OCI-LY7 (cell line): ENCODE measurements at regions not wholly inside any gene's neighbourhood (a gene's known extent, or its start where the extent isn't known, plus 50 kb on each side); places are given as distances from the start of the nearest gene placed in this dataset.

ENCODE experiments used
- EZH2phosphoT487 ChIP-seq: fragments of 200-600 bp; sonication (generic); IDR thresholded peaks from 2 replicates; pipeline ENCODE4 v1.6.1; 2018; ENCODE audit warnings: low read depth, borderline replicate concordance, mild to moderate bottlenecking, mixed run types, antibody characterized with exemption, low read length, moderate library complexity, mixed read lengths
- TF ChIP-seq, protein P1 (sequence below): fragments of 200-600 bp; sonication (generic); conservative IDR thresholded peaks from 2 replicates; pipeline ENCODE4 v1.5.1; 2014; ENCODE audit warnings: mild to moderate bottlenecking, antibody characterized with exemption, low read length, moderate library complexity, mixed read lengths

DNA sequence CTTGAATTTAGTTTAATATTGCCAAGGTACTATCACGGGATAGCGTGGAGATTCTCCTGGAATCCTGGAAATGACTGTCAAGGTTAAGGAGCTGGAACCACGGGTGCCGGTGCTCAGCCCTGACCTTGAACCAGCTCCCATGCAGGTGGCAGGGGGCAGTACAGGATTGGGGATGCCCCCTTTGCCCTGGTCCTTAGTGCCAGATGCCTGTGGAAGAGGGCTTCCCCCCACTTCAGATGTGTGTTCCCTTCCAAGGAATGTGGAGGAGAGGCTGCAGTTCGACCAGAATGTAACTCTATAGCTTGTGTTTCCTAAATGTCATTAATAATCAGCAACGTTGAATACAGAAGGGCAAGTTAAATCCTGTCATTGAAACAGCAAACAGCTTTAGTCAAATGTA, 258.9 kb downstream of the VRK1 start:
- TF ChIP-seq, protein P1, sequence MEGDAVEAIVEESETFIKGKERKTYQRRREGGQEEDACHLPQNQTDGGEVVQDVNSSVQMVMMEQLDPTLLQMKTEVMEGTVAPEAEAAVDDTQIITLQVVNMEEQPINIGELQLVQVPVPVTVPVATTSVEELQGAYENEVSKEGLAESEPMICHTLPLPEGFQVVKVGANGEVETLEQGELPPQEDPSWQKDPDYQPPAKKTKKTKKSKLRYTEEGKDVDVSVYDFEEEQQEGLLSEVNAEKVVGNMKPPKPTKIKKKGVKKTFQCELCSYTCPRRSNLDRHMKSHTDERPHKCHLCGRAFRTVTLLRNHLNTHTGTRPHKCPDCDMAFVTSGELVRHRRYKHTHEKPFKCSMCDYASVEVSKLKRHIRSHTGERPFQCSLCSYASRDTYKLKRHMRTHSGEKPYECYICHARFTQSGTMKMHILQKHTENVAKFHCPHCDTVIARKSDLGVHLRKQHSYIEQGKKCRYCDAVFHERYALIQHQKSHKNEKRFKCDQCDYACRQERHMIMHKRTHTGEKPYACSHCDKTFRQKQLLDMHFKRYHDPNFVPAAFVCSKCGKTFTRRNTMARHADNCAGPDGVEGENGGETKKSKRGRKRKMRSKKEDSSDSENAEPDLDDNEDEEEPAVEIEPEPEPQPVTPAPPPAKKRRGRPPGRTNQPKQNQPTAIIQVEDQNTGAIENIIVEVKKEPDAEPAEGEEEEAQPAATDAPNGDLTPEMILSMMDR, result no peak
- TF ChIP-seq EZH2phosphoT487, result no peak
